D341Med (cell line): ENCODE measurements at regions not wholly inside any gene's neighbourhood (a gene's known extent, or its start where the extent isn't known, plus 50 kb on each side); places are given as distances from the start of the nearest gene placed in this dataset.
"Not testable (repeated sequence)": the region's sequence is repeated elsewhere in the genome, so short reads cannot be mapped to it uniquely, and the experiment has no call there.

ENCODE experiments used
- DNase-seq: peaks from one replicate; pipeline ENCODE4 v3.0.0; 2012; ENCODE audit warnings: low spot score

- no peak for DNase-seq
These were observed 205.6 kb upstream of the KAZN start for GRCh38 chr1:14392859-14393365.

- no peak for DNase-seq
These were observed 202.4 kb upstream of the KAZN start for GRCh38 chr1:14396100-14396499.

DNA sequence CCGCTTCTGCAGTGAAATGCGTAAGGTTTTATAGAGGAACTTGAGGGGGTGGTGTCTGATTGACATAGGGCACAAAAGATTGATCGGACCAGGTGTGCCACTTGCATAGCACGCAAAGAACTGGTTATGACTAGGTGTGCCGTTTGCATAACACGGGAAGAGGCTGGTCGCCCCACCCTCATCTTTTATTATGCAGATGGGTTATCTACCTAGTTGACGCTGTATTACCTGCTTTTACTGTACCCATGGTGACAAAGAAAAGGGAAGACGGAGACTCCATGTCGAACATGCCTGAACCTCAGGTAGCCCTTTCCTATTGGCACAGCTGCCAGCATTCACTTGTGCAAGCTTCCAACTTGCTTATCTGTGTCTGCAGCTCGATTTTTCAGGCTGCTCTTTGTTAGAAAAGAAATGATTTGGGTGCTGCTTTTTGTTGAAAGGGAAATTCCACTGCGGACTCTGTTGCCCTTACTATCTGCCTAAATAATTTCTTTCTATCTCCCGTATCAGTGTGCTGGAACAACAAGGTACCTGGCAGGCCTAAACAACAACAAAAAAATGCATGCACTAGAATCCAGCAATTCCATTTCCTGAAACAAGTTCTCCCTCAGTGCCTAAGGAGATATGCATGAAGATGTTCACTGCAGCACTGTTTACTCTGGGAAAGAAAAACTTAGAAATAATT, 194.4 kb upstream of the KAZN start:
- no peak for DNase-seq

DNA sequence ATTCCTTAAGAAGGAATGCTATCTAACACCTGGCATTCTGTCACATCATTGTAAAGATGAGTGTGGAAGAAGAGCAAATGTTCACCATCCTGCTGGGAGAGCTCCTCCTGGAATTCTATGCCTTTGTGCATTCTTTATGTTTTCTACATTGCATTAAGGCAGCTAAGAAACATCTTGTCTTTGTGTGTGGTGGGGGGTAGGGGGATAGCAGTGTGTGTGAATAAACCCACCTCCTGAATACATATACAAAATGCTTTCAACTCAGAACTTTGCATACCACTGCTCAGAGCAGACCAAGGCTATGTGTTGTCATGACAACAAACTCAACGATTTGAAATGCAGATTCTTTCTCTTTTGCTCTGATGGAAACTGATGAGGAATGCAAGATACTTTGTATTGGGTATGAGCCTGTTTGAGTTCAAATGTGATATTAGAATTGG, 193.6 kb upstream of the KAZN start:
- no peak for DNase-seq

- no peak for DNase-seq
These were observed 186.2 kb upstream of the KAZN start for GRCh38 chr1:14412235-14412634.

- DNase-seq, result no peak
These were observed 184.5 kb upstream of the KAZN start for GRCh38 chr1:14413819-14414490.

GRCh38 chr1:14415396-14415795, 183.1 kb upstream of the KAZN start:
- no peak for DNase-seq

GRCh38 chr1:14419778-14420218, 178.7 kb upstream of the KAZN start:
- not testable (repeated sequence) for DNase-seq

- DNase-seq, result no peak
These were observed 177.8 kb upstream of the KAZN start for GRCh38 chr1:14420686-14421085.

GRCh38 chr1:14421295-14421976, 177.0 kb upstream of the KAZN start:
- no peak for DNase-seq

DNA sequence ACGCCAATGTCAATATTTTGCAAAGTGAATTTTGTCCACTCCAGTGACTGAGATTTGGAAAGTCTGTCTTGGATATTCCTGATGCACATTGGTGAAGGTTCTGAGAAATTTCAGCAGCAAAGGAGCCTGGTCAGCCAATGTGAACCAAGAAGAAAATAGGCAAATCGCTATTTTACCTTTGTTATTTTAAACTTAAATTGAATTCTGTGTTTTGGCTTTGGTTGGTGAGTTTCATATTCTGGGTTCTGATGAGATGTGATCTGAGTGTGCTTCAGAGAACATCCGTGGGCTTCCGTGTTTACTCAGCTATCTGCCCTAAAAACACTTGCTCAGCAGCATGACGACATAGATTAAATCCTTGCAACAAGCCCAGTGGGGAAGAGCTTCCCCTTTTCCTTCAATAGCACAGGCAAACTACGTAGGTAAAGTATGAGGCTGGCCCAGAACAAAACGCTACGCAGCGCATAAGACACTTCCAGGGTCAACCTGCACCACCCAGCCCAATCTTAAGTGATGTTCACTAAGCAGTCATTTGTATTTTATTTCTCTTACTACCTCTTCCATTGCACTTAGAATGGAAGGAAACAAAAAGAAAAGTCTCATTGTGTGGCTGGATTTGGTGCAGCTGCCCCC, 176.4 kb upstream of the KAZN start:
- DNase-seq, result no peak

GRCh38 chr1:14424325-14425002, 174.0 kb upstream of the KAZN start:
- DNase-seq, result no peak

DNA sequence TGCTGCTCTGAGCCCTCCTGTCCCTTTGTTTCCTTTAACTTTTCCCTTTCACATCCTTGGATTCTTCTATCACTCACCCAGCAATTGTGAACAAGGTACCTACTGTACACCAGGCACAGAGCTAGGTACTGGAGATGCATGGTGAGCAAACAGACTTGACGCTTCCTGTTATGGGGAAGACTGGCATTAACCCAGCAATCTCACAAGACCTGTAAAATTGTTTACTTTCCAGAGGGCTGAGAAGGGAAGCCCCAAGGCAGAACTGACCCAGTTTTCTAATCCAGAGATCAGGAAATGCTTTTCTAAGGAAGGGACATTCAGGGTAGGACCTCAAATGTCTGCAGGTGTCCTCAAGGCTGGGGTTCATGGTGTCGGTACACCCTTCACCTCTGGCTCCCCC, 171.6 kb upstream of the KAZN start:
- DNase-seq, result no peak

- DNase-seq, result no peak
These were observed 168.9 kb upstream of the KAZN start for GRCh38 chr1:14429577-14429976.

DNA sequence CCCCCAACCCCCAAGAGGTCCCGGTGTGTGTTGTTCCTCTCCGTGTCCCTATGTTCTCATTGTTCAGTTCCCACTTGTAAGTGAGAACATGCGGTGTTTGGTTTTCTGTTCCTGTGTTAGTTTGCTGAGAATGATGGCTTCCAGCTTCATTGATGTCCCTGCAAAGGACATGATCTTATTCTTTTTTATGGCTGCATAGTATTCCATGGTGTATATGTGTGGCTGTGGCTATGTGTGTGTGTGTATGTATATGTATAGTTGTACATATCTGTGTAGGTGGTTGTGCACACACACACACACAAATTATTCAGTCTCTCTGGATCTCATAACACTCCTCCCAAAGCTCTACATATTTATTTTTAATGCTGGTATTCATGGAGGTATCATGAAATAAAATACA, 165.8 kb upstream of the KAZN start:
- DNase-seq, result not testable (repeated sequence)

DNA sequence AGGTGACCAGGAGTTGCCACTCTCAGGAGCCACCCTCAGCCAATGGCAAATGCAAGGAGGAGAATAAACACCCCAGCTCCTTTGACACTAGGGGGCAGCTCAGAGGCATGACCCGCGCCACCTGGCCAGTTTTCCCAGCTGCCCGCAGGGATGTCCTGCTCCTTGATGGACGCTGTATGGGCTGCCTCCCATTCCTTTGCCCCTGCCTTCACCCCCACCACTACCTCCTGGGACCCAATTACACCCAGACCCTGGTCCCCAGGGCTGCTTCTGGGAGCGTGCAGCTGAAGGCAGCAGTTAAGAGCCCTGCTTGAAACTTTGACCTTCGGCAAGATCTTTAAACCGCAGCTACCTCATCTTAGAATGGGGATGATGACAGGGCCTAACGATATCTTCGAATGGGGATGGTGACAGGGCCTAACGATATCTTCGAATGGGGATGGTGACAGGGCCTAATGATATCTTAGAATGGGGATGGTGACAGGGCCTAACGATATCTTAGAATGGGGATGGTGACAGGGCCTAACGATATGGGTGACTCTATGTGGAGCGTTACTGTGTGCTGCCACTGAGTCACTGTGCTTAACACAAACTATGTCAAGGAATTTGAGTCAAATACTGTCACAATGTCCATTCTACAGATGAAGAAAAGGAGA, 163.0 kb upstream of the KAZN start:
- DNase-seq, result no peak

GRCh38 chr1:14437417-14437918, 161.0 kb upstream of the KAZN start:
- no peak for DNase-seq

- no peak for DNase-seq
These were observed 160.2 kb upstream of the KAZN start for GRCh38 chr1:14438127-14438769.

DNA sequence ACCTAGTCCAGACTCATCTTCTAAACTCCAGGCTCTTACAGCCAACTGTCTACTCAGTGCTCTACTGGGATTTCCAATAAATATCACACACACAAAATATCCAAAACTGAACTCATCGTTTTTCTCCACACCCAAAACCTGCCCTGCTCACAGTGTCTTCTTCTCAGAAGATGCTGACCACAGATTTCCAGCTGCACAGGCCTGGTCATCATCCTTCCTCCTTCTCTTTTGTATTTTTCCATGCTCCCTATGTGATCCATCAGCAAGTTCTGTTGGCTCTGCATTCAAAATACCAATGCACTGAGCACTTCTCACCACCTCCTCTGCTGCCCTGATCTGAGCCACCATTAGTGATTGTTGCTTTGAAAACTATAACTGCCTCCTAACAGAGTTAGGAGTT, 159.5 kb upstream of the KAZN start:
- no peak for DNase-seq

DNA sequence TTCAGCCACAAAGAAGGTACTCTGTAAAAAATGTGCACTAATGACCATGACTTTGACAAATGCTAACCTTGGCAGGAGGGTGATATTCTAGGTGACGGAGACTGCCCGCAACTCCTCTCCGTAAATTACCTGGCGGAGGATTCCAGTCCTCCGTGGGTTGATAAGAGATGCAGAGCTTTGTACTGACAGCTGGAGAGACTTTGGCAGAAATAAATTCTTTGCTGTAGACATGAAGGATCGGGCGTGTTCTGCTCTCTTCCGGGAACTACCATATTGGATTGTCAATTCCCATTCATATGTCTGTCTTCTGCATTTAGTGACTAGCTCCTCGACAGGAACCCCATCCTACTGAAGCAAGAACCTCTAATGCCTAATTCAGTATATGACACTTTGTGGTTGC, 158.3 kb upstream of the KAZN start:
- DNase-seq, result no peak

DNA sequence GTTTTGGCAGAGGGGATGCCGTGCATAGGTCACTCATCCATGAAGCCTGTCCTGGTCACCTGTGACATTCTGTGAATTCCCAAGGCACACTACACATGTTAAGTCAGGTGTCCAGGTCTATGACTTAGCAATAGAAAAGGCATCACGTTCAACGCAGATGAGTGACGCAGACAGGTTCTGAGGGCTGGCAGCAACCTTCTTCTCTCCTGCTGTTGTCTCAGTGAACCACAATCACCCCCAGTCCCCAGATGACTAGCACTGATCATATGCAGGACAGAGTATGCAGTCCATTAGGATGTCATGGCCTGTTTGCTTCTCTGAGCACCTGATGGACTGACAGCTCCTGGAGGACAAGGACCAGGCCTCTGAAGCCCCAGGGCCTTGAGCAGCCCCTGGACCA, 157.8 kb upstream of the KAZN start:
- no peak for DNase-seq
